WTC11 (cell line): ENCODE measurements at regions not wholly inside any gene's neighbourhood (a gene's known extent, or its start where the extent isn't known, plus 50 kb on each side); places are given as distances from the start of the nearest gene placed in this dataset.

ENCODE experiments used
- ATAC-seq: fragments of 200-7000 bp; cut with Tn5 transposase; 2 replicates; pipeline ENCODE4 v1.10.0; 2021; ENCODE audit warnings: mild to moderate bottlenecking, moderate library complexity
- CTCF ChIA-PET: fragments of 300-600 bp; sonication (Branson Sonifier 250); formaldehyde crosslinking; loops from one replicate; lab custom pipeline; 2021; ENCODE audit warnings: antibody characterized with exemption; lab: Charles Lee
- POLR2A ChIA-PET: fragments of 350-600 bp; sonication (Branson Sonifier 250); formaldehyde crosslinking; loops from one replicate; lab custom pipeline; 2021; ENCODE audit warnings: antibody characterized with exemption; lab: Charles Lee
- DNase-seq: peaks from one replicate; pipeline ENCODE4 v3.0.0; 2021; ENCODE audit warnings: low spot score
- H3K27ac Mint-ChIP-seq: 2 replicates; pipeline ENCODE4 v1.8.0; 2021; ENCODE audit warnings: mixed read lengths
- H3K27me3 Mint-ChIP-seq: 2 replicates; pipeline ENCODE4 v1.8.0; 2021; ENCODE audit warnings: low read depth, mild to moderate bottlenecking, moderate library complexity, mixed read lengths
- H3K36me3 Mint-ChIP-seq: 2 replicates; pipeline ENCODE4 v1.8.0; 2021; ENCODE audit warnings: mixed read lengths
- H3K4me1 Mint-ChIP-seq: 2 replicates; pipeline ENCODE4 v1.8.0; 2022; ENCODE audit warnings: mixed read lengths
- H3K4me3 Mint-ChIP-seq: 2 replicates; pipeline ENCODE4 v1.8.0; 2021; ENCODE audit warnings: mild to moderate bottlenecking, moderate library complexity, mixed read lengths
- H3K9me3 Mint-ChIP-seq: 2 replicates; pipeline ENCODE4 v1.8.0; 2021; ENCODE audit warnings: mixed read lengths
- ATF1 ChIP-seq: sonication (generic); formaldehyde crosslinking; IDR thresholded peaks from 2 replicates; pipeline ENCODE4 v1.8.1; 2023; ENCODE audit warnings: mild to moderate bottlenecking, moderate library complexity, missing genetic modification reagents
- CREB1 ChIP-seq: sonication (generic); formaldehyde crosslinking; IDR thresholded peaks from 2 replicates; pipeline ENCODE4 v1.8.0; 2023; ENCODE audit warnings: mild to moderate bottlenecking, missing genetic modification reagents
- CREM ChIP-seq: sonication (generic); formaldehyde crosslinking; IDR thresholded peaks from 2 replicates; pipeline ENCODE4 v1.8.1; 2022; ENCODE audit warnings: mild to moderate bottlenecking, missing genetic modification reagents, moderate library complexity
- ELF4 ChIP-seq: sonication (generic); formaldehyde crosslinking; IDR thresholded peaks from 2 replicates; pipeline ENCODE4 v1.8.1; 2022; ENCODE audit warnings: low read depth, mild to moderate bottlenecking, moderate library complexity, missing genetic modification reagents
- ESRRA ChIP-seq: sonication (generic); formaldehyde crosslinking; IDR thresholded peaks from 2 replicates; pipeline ENCODE4 v1.8.1; 2022; ENCODE audit warnings: mild to moderate bottlenecking, missing genetic modification reagents, borderline replicate concordance
- FOXJ3 ChIP-seq: sonication (generic); formaldehyde crosslinking; IDR thresholded peaks from 2 replicates; pipeline ENCODE4 v1.9.0; 2021; ENCODE audit warnings: missing genetic modification reagents, mild to moderate bottlenecking, borderline replicate concordance
- FOXK1 ChIP-seq: sonication (generic); formaldehyde crosslinking; IDR thresholded peaks from 2 replicates; pipeline ENCODE4 v1.8.0; 2022; ENCODE audit warnings: mild to moderate bottlenecking, moderate library complexity, missing genetic modification reagents
- GRHL2 ChIP-seq: fragments of 250-450 bp; sonication (Bioruptor Pico); IDR thresholded peaks from 2 replicates; pipeline ENCODE4 v1.8.0; 2022; ENCODE audit warnings: mild to moderate bottlenecking, moderate library complexity; ENCODE audit not compliant: insufficient replicate concordance, severe bottlenecking
- KAT7 ChIP-seq: sonication (generic); formaldehyde crosslinking; IDR thresholded peaks from 2 replicates; pipeline ENCODE4 v1.8.1; 2023; ENCODE audit warnings: missing genetic modification reagents, mild to moderate bottlenecking, borderline replicate concordance
- NR2C2 ChIP-seq: sonication (generic); formaldehyde crosslinking; IDR thresholded peaks from 2 replicates; pipeline ENCODE4 v1.8.0; 2022; ENCODE audit warnings: mild to moderate bottlenecking, missing genetic modification reagents
- PRRX2 ChIP-seq: fragments of 250-450 bp; sonication (Bioruptor Pico); IDR thresholded peaks from 2 replicates; pipeline ENCODE4 v1.8.0; 2021; ENCODE audit warnings: mild to moderate bottlenecking
- RORB ChIP-seq: fragments of 250-450 bp; sonication (Bioruptor Pico); IDR thresholded peaks from 2 replicates; pipeline ENCODE4 v1.9.0; 2021; ENCODE audit warnings: mild to moderate bottlenecking
- SMAD3 ChIP-seq: sonication (generic); formaldehyde crosslinking; IDR thresholded peaks from 2 replicates; pipeline ENCODE4 v1.8.0; 2022; ENCODE audit warnings: missing genetic modification reagents, mild to moderate bottlenecking, borderline replicate concordance
- SOX15 ChIP-seq: fragments of 250-450 bp; sonication (Bioruptor Pico); IDR thresholded peaks from 2 replicates; pipeline ENCODE4 v1.9.0; 2021; ENCODE audit warnings: mild to moderate bottlenecking
- TEAD1 ChIP-seq: sonication (generic); formaldehyde crosslinking; IDR thresholded peaks from 2 replicates; pipeline ENCODE4 v1.8.0; 2022; ENCODE audit warnings: mild to moderate bottlenecking, missing genetic modification reagents
- TP53 ChIP-seq: sonication (generic); formaldehyde crosslinking; IDR thresholded peaks from 2 replicates; pipeline ENCODE4 v1.8.1; 2023; ENCODE audit warnings: mild to moderate bottlenecking, missing genetic modification reagents
- ZNF671 ChIP-seq: fragments of 250-450 bp; sonication (Bioruptor Pico); IDR thresholded peaks from 2 replicates; pipeline ENCODE4 v1.8.0; 2021; ENCODE audit warnings: mild to moderate bottlenecking
- TF ChIP-seq, protein P1 (sequence below): fragments of 250-450 bp; sonication (Bioruptor Pico); IDR thresholded peaks from 2 replicates; pipeline ENCODE4 v1.9.0; 2021; ENCODE audit warnings: moderate library complexity, mild to moderate bottlenecking, inconsistent platforms, borderline replicate concordance
- TF ChIP-seq, protein P2 (sequence below): sonication (generic); formaldehyde crosslinking; IDR thresholded peaks from 2 replicates; pipeline ENCODE4 v1.8.1; 2022; ENCODE audit warnings: missing genetic modification reagents, borderline replicate concordance
- TF ChIP-seq, protein P3 (sequence below): sonication (generic); formaldehyde crosslinking; IDR thresholded peaks from 2 replicates; pipeline ENCODE4 v1.8.0; 2022; ENCODE audit warnings: mild to moderate bottlenecking, missing genetic modification reagents
- TF ChIP-seq, protein P4 (sequence below): sonication (generic); formaldehyde crosslinking; IDR thresholded peaks from 2 replicates; pipeline ENCODE4 v1.8.0; 2023; ENCODE audit warnings: mild to moderate bottlenecking, missing genetic modification reagents
- TF ChIP-seq, protein P5 (sequence below): sonication (generic); formaldehyde crosslinking; IDR thresholded peaks from 2 replicates; pipeline ENCODE4 v1.8.0; 2022; ENCODE audit warnings: mild to moderate bottlenecking, missing genetic modification reagents
- TF ChIP-seq, protein P6 (sequence below): fragments of 250-450 bp; sonication (Bioruptor Pico); conservative IDR thresholded peaks from 2 replicates; pipeline ENCODE4 v1.9.0; 2021; ENCODE audit warnings: mild to moderate bottlenecking
- TF ChIP-seq, protein P7 (sequence below): sonication (generic); formaldehyde crosslinking; IDR thresholded peaks from 2 replicates; pipeline ENCODE4 v1.8.0; 2023; ENCODE audit warnings: missing genetic modification reagents

DNA sequence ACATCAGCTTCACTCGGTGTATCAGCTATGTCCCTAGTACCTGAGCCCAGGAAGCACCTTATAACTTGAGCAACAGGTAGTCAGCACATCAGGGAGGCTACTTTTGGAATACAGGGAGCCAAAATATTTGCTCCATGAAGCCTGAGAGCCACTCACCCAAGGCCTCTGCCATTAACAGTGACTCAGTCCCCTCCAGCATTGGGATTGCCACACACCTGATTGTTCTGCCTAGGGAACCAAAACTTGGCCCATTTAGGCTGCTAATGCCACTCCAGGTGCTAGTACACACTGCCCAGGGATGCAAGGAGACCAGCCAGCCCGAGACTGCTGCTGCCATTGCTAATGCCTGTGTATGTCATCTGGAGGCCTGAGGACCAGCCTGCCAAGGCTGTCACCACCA lies 773.6 kb upstream of the TENM4 start:
- H3K36me3 Mint-ChIP-seq = no peaks in the 10 kb centered on the region
- TF ChIP-seq ZNF671 (CRISPR knock-in tag) = no peak
- no peak for TF ChIP-seq ESRRA (CRISPR knock-in tag)
- TF ChIP-seq, protein P1, sequence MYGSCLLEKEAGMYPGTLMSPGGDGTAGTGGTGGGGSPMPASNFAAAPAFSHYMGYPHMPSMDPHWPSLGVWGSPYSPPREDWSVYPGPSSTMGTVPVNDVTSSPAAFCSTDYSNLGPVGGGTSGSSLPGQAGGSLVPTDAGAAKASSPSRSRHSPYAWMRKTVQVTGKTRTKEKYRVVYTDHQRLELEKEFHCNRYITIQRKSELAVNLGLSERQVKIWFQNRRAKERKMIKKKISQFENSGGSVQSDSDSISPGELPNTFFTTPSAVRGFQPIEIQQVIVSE = no peak
- TF ChIP-seq NR2C2 (CRISPR knock-in tag) = no peak
- TF ChIP-seq RORB (CRISPR knock-in tag) = no peak
- TF ChIP-seq ATF1 (CRISPR knock-in tag) = no peak
- TF ChIP-seq SOX15 (CRISPR knock-in tag) = no peak
- TF ChIP-seq GRHL2 = no peak
- TF ChIP-seq, protein P2, sequence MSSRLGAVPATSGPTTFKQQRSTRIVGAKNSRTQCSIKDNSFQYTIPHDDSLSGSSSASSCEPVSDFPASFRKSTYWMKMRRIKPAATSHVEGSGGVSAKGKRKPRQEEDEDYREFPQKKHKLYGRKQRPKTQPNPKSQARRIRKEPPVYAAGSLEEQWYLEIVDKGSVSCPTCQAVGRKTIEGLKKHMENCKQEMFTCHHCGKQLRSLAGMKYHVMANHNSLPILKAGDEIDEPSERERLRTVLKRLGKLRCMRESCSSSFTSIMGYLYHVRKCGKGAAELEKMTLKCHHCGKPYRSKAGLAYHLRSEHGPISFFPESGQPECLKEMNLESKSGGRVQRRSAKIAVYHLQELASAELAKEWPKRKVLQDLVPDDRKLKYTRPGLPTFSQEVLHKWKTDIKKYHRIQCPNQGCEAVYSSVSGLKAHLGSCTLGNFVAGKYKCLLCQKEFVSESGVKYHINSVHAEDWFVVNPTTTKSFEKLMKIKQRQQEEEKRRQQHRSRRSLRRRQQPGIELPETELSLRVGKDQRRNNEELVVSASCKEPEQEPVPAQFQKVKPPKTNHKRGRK (CRISPR knock-in tag) = no peak
- TF ChIP-seq, protein P3, sequence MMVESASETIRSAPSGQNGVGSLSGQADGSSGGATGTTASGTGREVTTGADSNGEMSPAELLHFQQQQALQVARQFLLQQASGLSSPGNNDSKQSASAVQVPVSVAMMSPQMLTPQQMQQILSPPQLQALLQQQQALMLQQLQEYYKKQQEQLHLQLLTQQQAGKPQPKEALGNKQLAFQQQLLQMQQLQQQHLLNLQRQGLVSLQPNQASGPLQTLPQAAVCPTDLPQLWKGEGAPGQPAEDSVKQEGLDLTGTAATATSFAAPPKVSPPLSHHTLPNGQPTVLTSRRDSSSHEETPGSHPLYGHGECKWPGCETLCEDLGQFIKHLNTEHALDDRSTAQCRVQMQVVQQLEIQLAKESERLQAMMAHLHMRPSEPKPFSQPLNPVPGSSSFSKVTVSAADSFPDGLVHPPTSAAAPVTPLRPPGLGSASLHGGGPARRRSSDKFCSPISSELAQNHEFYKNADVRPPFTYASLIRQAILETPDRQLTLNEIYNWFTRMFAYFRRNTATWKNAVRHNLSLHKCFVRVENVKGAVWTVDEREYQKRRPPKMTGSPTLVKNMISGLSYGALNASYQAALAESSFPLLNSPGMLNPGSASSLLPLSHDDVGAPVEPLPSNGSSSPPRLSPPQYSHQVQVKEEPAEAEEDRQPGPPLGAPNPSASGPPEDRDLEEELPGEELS (CRISPR knock-in tag) = no peak
- TF ChIP-seq, all 79 proteins: peak for 0
- DNase-seq (no peak), ATAC-seq (no peak)
- CTCF ChIA-PET = interaction anchor here (0.7 kb wide), 1 partner anchor 462 kb away, joined by 3 read pairs; no protein-coding TSS in a partner anchor
- Mint-ChIP-seq H3K9me3 (no peaks in the 10 kb centered on the region), H3K27me3 (no peaks in the 10 kb centered on the region), H3K4me3 (no peak overlapping the region), H3K27ac (no peak overlapping the region), H3K4me1 (peaks cover 3% of the 10 kb centered on the region; the same call in 1 of the 2 replicates)
- POLR2A ChIA-PET = no interaction called here

DNA sequence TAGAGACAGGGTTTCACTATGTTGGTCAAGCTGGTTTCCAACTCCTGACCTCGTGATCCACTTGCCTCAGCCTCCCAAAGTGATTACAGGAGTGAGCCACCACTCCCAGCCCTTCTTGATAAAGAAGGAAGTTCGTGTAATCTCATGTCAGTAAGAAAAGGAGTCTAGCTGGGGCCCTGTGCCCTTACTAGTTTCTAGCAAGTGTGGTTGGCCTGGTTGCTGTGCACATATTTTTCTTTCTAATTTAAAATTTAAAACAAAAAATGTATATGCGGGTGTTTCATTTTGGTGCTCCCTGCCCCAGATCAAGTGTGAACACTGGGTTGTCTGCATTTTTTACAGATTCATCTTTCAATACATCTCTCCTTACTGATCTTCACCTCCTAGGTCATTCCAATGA lies 770.8 kb upstream of the TENM4 start:
- ATAC-seq (no peak), DNase-seq (no peak)
- TF ChIP-seq, protein P4, sequence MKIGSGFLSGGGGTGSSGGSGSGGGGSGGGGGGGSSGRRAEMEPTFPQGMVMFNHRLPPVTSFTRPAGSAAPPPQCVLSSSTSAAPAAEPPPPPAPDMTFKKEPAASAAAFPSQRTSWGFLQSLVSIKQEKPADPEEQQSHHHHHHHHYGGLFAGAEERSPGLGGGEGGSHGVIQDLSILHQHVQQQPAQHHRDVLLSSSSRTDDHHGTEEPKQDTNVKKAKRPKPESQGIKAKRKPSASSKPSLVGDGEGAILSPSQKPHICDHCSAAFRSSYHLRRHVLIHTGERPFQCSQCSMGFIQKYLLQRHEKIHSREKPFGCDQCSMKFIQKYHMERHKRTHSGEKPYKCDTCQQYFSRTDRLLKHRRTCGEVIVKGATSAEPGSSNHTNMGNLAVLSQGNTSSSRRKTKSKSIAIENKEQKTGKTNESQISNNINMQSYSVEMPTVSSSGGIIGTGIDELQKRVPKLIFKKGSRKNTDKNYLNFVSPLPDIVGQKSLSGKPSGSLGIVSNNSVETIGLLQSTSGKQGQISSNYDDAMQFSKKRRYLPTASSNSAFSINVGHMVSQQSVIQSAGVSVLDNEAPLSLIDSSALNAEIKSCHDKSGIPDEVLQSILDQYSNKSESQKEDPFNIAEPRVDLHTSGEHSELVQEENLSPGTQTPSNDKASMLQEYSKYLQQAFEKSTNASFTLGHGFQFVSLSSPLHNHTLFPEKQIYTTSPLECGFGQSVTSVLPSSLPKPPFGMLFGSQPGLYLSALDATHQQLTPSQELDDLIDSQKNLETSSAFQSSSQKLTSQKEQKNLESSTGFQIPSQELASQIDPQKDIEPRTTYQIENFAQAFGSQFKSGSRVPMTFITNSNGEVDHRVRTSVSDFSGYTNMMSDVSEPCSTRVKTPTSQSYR = no peak
- TF ChIP-seq, protein P5, sequence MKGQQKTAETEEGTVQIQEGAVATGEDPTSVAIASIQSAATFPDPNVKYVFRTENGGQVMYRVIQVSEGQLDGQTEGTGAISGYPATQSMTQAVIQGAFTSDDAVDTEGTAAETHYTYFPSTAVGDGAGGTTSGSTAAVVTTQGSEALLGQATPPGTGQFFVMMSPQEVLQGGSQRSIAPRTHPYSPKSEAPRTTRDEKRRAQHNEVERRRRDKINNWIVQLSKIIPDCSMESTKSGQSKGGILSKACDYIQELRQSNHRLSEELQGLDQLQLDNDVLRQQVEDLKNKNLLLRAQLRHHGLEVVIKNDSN (CRISPR knock-in tag) = no peak
- no peak for TF ChIP-seq PRRX2
- TF ChIP-seq CREB1 = no peak
- TF ChIP-seq TP53 (CRISPR knock-in tag) = no peak
- no peak for TF ChIP-seq GRHL2
- TF ChIP-seq, protein P6, sequence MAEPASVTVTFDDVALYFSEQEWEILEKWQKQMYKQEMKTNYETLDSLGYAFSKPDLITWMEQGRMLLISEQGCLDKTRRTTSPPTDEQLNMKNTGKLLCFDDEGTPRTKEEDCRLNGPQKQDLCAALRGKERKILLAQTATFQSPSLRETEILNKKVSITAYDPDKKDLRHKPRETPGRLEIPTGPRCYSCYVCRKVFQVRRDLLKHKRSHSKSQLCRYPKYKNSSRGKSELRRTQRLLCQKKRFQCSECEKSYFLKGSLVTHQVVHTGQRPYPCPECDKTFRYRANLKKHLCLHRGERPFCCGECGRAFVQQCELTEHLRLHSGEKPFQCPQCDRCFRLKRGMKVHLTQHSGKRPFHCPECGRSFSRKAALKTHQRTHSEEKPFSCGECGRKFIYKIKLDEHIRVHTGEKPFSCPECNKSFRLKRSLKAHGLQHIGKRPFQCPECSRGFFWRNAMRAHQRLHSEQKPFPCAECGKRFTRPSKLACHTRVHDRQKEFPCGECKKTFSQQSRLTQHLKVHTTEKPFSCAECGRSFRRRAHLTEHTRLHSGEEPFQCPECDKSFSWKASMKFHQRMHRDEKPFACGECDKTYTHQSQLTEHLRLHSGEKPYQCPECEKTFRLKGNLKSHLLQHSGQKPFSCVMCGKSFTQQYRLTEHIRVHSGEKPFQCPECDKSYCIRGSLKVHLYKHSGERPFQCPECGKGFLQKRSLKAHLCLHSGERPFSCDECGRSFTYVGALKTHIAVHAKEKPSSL (CRISPR knock-in tag) = no peak
- TF ChIP-seq SMAD3 (CRISPR knock-in tag) = no peak
- TF ChIP-seq CREM (CRISPR knock-in tag) = no peak
- TF ChIP-seq, protein P7, sequence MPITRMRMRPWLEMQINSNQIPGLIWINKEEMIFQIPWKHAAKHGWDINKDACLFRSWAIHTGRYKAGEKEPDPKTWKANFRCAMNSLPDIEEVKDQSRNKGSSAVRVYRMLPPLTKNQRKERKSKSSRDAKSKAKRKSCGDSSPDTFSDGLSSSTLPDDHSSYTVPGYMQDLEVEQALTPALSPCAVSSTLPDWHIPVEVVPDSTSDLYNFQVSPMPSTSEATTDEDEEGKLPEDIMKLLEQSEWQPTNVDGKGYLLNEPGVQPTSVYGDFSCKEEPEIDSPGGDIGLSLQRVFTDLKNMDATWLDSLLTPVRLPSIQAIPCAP (CRISPR knock-in tag) = no peak
- no peak for TF ChIP-seq FOXJ3 (CRISPR knock-in tag)
- no peak for TF ChIP-seq ELF4 (CRISPR knock-in tag)
- no peak for TF ChIP-seq KAT7
- no peak for TF ChIP-seq FOXK1 (CRISPR knock-in tag)
- TF ChIP-seq TEAD1 (CRISPR knock-in tag) = no peak
- no peaks in the 10 kb centered on the region for H3K36me3 Mint-ChIP-seq
- H3K4me3 Mint-ChIP-seq = no peak overlapping the region
- H3K4me1 Mint-ChIP-seq = peaks cover 3% of the 10 kb centered on the region; the same call in 1 of the 2 replicates
- peaks cover 7% of the 10 kb centered on the region; the same call in 1 of the 2 replicates for H3K9me3 Mint-ChIP-seq
- no peak overlapping the region for H3K27ac Mint-ChIP-seq
- CTCF ChIA-PET = no interaction called here
- POLR2A ChIA-PET = no interaction called here
- no peaks in the 10 kb centered on the region for H3K27me3 Mint-ChIP-seq
